ENCODE measurements at regions not wholly inside any gene's neighbourhood (a gene's known extent, or its start where the extent isn't known, plus 50 kb on each side); places are given as distances from the start of the nearest gene placed in this dataset.
"Not testable (repeated sequence)": the region's sequence is repeated elsewhere in the genome, so short reads cannot be mapped to it uniquely, and the experiment has no call there.

GRCh38 chr18:47669815-47670214 is 260.6 kb downstream of the SMAD2 start:
- DNase-seq: no peak

- no peak for DNase-seq
Measured at GRCh38 chr18:47658498-47658897, 272.0 kb downstream of the SMAD2 start.

- no peak for DNase-seq
Measured at GRCh38 chr18:47654988-47655387, 275.5 kb downstream of the SMAD2 start.

GRCh38 chr18:47644896-47645295 is 285.6 kb downstream of the SMAD2 start:
- no peak for DNase-seq

GRCh38 chr18:47637551-47637950 is 292.9 kb downstream of the SMAD2 start:
- DNase-seq: not testable (repeated sequence)

GRCh38 chr18:47635416-47635815 is 295.0 kb downstream of the SMAD2 start:
- DNase-seq: no peak

GRCh38 chr18:47632970-47633635 is 297.4 kb downstream of the SMAD2 start:
- no peak for DNase-seq

GRCh38 chr18:47628893-47629292 is 301.6 kb downstream of the SMAD2 start:
- DNase-seq: no peak

GRCh38 chr18:47628240-47628781 is 302.1 kb downstream of the SMAD2 start:
- DNase-seq: no peak

GRCh38 chr18:47627030-47627429 is 303.4 kb downstream of the SMAD2 start:
- no peak for DNase-seq

- no peak for DNase-seq
Measured at GRCh38 chr18:47619771-47620448, 310.5 kb downstream of the SMAD2 start.

GRCh38 chr18:47618758-47619157 is 311.7 kb downstream of the SMAD2 start:
- no peak for DNase-seq

- no peak for DNase-seq
Measured at GRCh38 chr18:47615043-47615442, 315.4 kb downstream of the SMAD2 start.

- no peak for DNase-seq
Measured at GRCh38 chr18:47613929-47614328, 316.5 kb downstream of the SMAD2 start.

GRCh38 chr18:47611649-47612048 is 318.8 kb downstream of the SMAD2 start:
- no peak for DNase-seq

GRCh38 chr18:47606526-47606925 is 323.9 kb downstream of the SMAD2 start:
- no peak for DNase-seq

- no peak for DNase-seq
Measured at GRCh38 chr18:47605093-47605492, 325.4 kb downstream of the SMAD2 start.

GRCh38 chr18:47604021-47604420 is 326.4 kb downstream of the SMAD2 start:
- no peak for DNase-seq

GRCh38 chr18:47603158-47603557 is 327.3 kb downstream of the SMAD2 start:
- no peak for DNase-seq

GRCh38 chr18:47602273-47602897 is 328.1 kb downstream of the SMAD2 start:
- no peak for DNase-seq

GRCh38 chr18:47601581-47602272 is 328.7 kb downstream of the SMAD2 start:
- DNase-seq: no peak

- peak; percentile 6 for DNase-seq
Measured at GRCh38 chr18:47595831-47596501, 334.5 kb downstream of the SMAD2 start.

- no peak for DNase-seq
Measured at GRCh38 chr18:47594621-47595086, 335.8 kb downstream of the SMAD2 start.
